GM06990 (cell line): ENCODE measurements at regions not wholly inside any gene's neighbourhood (a gene's known extent, or its start where the extent isn't known, plus 50 kb on each side); places are given as distances from the start of the nearest gene placed in this dataset.

ENCODE experiments used
- DNase-seq: peaks from one replicate; pipeline ENCODE4 v3.0.0-alpha.2; 2011; ENCODE audit not compliant: insufficient read length; ENCODE audit errors: extremely low read depth
- H3K27me3 ChIP-seq: replicated peaks from 2 replicates; pipeline ENCODE4 v1.6.0; 2011; ENCODE audit warnings: low read length; ENCODE audit not compliant: control insufficient read depth, insufficient read depth
- H3K36me3 ChIP-seq: 2 replicates; pipeline ENCODE4 v1.5.1; 2011; ENCODE audit warnings: low read length; ENCODE audit not compliant: control insufficient read depth, insufficient read depth
- H3K4me3 ChIP-seq: replicated peaks from 2 replicates; pipeline ENCODE4 v1.5.1; 2011; ENCODE audit warnings: low read depth, mild to moderate bottlenecking, control low read depth, low read length
- TF ChIP-seq, protein P1 (sequence below): IDR thresholded peaks from 2 replicates; pipeline ENCODE4 v1.5.1; 2011; ENCODE audit warnings: low read length, control low read depth, mild to moderate bottlenecking, inconsistent platforms; ENCODE audit not compliant: insufficient read depth, poor library complexity, severe bottlenecking

DNA sequence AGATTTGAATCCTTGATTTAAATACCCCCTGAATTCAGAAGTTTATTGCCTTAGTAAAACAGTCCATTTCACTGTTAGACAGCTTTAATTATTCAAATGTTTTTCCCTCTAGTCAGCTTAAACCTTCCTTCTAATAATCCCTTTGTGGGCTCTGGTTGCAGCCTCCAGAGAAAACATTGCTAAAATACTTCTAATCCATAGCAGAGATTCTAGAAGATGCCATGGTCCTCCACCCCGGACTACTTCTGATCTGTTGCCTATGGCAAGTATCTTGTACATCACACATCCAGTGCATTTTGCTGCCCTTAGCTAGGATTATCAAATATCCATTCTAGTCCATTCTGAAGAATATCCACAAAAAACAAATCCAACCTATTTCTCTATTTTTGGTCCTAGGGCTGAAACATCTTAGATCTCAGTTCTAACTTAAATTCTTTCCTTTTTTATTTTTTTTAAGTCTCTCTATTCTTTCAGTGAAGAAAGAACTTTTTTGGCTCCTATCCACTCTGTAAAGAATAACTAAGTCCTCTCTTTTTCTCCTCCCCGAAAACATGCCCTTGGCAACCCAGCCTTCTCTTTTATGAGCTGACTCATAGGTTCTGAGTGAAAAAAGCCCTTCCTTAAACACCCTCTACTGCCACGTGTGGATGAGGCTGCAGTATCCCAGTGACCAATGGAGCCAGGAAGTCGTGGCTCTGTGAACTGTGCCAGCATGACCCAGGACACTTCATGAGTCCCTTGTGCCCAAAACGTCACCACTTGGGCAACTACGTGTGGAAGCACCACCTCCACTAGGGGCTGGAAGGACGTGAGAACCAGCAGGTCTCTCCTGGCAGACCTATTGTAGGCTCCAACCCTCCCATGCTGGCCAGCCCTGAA lies 349.8 kb downstream of the TNS1 start:
- no peak for DNase-seq
- Histone ChIP-seq H3K36me3 (no peaks in the 10 kb centered on the region), H3K27me3 (peaks cover 1% of the 10 kb centered on the region), H3K4me3 (no peak overlapping the region)
- TF ChIP-seq, protein P1, sequence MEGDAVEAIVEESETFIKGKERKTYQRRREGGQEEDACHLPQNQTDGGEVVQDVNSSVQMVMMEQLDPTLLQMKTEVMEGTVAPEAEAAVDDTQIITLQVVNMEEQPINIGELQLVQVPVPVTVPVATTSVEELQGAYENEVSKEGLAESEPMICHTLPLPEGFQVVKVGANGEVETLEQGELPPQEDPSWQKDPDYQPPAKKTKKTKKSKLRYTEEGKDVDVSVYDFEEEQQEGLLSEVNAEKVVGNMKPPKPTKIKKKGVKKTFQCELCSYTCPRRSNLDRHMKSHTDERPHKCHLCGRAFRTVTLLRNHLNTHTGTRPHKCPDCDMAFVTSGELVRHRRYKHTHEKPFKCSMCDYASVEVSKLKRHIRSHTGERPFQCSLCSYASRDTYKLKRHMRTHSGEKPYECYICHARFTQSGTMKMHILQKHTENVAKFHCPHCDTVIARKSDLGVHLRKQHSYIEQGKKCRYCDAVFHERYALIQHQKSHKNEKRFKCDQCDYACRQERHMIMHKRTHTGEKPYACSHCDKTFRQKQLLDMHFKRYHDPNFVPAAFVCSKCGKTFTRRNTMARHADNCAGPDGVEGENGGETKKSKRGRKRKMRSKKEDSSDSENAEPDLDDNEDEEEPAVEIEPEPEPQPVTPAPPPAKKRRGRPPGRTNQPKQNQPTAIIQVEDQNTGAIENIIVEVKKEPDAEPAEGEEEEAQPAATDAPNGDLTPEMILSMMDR = no peak

DNA sequence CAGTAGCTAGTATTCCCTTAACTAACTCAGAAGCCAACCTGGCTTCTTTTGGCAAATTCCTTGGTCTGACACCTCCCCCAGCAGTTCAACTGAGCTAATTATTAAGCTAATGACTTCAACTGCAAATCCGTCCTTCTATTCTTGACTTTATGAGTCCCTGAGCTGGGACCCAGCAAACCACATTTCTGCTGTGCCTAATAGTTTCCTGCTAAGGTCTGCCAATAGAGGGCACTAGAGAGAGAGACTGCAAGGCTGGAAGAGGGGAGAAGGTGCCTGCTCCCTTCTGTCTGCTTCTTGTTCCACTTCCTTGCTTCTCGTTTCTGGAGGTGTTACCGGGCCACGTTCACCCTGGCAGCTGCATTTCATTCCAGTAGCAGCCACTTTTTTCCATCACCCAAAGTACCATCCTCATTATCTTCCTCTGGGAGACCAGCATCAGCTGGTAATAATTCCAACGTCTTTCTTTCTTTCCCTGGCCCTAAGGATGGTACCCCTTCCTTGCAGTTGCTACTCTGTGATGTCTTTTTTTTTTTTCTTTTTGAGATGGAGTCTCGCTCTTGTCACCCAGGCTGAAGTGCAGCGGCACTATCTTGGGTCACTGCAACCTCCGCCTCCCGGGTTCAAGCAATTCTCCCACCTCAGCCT lies 352.0 kb downstream of the TNS1 start:
- TF ChIP-seq, protein P1 = peak; percentile 85
- no peak overlapping the region for H3K4me3 ChIP-seq
- DNase-seq = peak; percentile 2
- H3K27me3 ChIP-seq = no peaks in the 10 kb centered on the region; the same call in none of the 2 replicates
- H3K36me3 ChIP-seq = no peaks in the 10 kb centered on the region

DNA sequence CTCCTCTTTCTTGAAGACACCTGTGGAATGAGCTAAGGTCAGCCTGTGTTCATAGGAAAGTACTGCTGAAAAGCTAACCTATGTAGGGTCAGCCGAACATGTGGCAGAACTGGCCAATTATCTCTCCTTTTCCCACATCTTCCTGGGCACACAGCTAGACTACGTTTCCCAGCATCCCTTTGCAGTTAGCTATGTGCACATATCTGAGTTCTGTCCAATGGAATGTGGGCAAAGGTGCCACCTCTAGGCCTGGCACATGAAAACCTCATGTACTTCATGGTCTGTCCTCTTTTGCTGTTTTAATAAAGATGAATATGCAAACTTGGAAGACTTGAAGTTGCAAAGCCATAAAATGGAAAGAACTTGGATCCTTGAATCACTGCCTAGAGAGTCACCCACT lies 352.6 kb downstream of the TNS1 start:
- TF ChIP-seq, protein P1 = no peak
- Histone ChIP-seq H3K36me3 (no peaks in the 10 kb centered on the region), H3K27me3 (no peaks in the 10 kb centered on the region; the same call in none of the 2 replicates), H3K4me3 (no peak overlapping the region)
- DNase-seq = no peak

DNA sequence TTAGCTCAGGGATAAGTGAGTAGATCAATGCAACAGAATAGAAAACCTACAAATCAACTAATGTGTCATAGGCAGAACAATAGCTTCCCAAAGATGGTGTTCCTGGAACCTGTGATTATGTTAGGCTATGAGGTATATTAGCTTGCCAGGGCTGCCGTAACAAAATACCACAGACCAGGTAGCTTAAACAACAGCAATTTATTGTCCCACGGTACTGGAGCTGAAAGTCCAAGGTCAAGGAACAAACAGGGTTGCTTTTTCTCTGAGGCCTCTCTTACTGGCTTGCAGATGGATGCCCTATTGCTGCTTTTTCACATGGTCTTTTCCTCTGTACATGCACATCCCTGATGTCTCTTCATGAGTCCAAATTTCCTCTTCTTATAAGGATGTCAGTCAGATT lies 354.9 kb downstream of the TNS1 start:
- TF ChIP-seq, protein P1 = no peak
- no peak for DNase-seq
- Histone ChIP-seq H3K4me3 (no peak overlapping the region), H3K27me3 (no peaks in the 10 kb centered on the region), H3K36me3 (no peaks in the 10 kb centered on the region)

DNA sequence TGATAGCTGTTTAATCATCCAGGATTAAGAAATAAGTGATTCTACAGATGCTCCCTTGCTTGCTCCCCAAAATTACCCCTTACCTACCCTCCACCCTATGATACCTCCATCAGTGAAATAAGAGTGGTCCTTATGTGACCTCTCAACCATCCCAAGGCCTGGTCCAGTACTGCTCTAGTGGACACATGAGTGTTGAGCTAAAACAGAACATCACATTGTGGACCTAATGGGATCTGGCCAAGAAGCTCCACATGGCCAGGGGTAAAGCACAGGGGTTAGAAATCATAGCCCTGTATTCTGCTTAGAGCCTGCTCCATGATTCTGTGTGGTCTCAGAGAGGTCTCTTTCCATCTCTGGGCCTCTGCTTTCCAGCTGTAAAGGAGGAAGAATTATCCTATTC lies 355.6 kb downstream of the TNS1 start:
- DNase-seq = no peak
- Histone ChIP-seq H3K36me3 (no peaks in the 10 kb centered on the region), H3K27me3 (no peaks in the 10 kb centered on the region), H3K4me3 (no peak overlapping the region)
- TF ChIP-seq, protein P1 = no peak
